RWPE2 (cell line): ENCODE measurements at regions not wholly inside any gene's neighbourhood (a gene's known extent, or its start where the extent isn't known, plus 50 kb on each side); places are given as distances from the start of the nearest gene placed in this dataset.

ENCODE experiments used
- ATAC-seq: fragments of 200-7000 bp; cut with Tn5 transposase; 3 replicates; pipeline ENCODE4 v1.9.1; 2021; ENCODE audit warnings: low read depth
- DNase-seq: peaks from one replicate; pipeline ENCODE4 v3.0.0-alpha.2; 2020; ENCODE audit warnings: low spot score
- H3K27ac ChIP-seq: fragments of 450-650 bp; 2 replicates; pipeline ENCODE4 v1.5.1; 2017; ENCODE audit warnings: mild to moderate bottlenecking; ENCODE audit not compliant: poor library complexity, severe bottlenecking
- H3K27me3 ChIP-seq: fragments of 250-450 bp; sonication (Bioruptor Pico); 2 replicates; pipeline ENCODE4 v1.5.1; 2021; ENCODE audit warnings: mild to moderate bottlenecking, moderate library complexity; ENCODE audit not compliant: insufficient read depth, poor library complexity, severe bottlenecking
- H3K36me3 ChIP-seq: fragments of 250-450 bp; sonication (Bioruptor Pico); 2 replicates; pipeline ENCODE4 v1.5.1; 2020; ENCODE audit warnings: low read depth, mild to moderate bottlenecking, moderate library complexity
- H3K4me1 ChIP-seq: fragments of 250-450 bp; sonication (Bioruptor Pico); 2 replicates; pipeline ENCODE4 v1.5.1; 2021; ENCODE audit warnings: mild to moderate bottlenecking, moderate library complexity; ENCODE audit not compliant: insufficient read depth, poor library complexity, severe bottlenecking
- H3K4me3 ChIP-seq: fragments of 250-450 bp; sonication (Bioruptor Pico); 2 replicates; pipeline ENCODE4 v1.5.1; 2021; ENCODE audit warnings: mild to moderate bottlenecking, moderate library complexity; ENCODE audit not compliant: severe bottlenecking
- H3K9me3 ChIP-seq: fragments of 250-450 bp; sonication (Bioruptor Pico); 2 replicates; pipeline ENCODE4 v1.5.1; 2021; ENCODE audit warnings: mild to moderate bottlenecking, moderate library complexity; ENCODE audit not compliant: severe bottlenecking
- TF ChIP-seq, protein P1 (sequence below): fragments of 450-650 bp; IDR thresholded peaks from one replicate; pipeline ENCODE4 v1.5.1; 2017; ENCODE audit warnings: mild to moderate bottlenecking, moderate library complexity; ENCODE audit not compliant: poor library complexity, severe bottlenecking

DNA sequence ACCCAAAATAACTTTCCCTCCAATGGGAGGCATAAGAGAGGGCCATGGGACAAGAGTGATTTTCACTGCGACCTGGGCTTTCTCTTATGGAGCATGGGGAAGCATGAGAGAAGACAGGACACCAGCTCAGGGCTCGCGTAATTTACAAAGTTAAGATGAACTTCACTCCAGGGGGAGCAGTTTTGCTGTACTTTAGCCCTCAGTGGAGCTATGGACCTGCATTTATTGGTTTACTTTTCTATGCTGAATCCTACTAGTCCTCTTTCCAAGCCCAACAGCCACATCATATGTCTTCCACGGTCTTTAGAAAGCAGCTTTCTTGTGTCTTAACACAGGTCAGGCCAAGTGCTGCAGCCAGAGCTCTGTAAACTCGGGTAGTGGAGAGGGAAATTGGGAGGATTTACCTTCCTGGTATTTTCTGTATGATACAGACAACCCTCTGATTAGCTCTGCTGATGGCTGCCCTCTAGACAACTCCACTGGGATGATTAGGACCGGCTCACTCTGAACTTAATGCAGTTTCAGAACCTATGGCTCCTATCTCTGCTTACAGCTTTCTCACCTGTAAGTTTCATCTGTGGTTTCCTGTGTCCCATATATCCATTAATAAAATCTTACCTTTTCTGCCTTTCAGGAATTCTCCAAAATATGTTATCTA, 581.0 kb upstream of the RORB start:
- peak; percentile 40; the same call in 1 of the 3 replicates for ATAC-seq
- Histone ChIP-seq H3K27ac (no peak overlapping the region), H3K36me3 (no peaks in the 10 kb centered on the region), H3K4me1 (no peaks in the 10 kb centered on the region), H3K27me3 (no peaks in the 10 kb centered on the region), H3K9me3 (no peaks in the 10 kb centered on the region), H3K4me3 (no peak overlapping the region)
- no peak for DNase-seq
- TF ChIP-seq, protein P1, sequence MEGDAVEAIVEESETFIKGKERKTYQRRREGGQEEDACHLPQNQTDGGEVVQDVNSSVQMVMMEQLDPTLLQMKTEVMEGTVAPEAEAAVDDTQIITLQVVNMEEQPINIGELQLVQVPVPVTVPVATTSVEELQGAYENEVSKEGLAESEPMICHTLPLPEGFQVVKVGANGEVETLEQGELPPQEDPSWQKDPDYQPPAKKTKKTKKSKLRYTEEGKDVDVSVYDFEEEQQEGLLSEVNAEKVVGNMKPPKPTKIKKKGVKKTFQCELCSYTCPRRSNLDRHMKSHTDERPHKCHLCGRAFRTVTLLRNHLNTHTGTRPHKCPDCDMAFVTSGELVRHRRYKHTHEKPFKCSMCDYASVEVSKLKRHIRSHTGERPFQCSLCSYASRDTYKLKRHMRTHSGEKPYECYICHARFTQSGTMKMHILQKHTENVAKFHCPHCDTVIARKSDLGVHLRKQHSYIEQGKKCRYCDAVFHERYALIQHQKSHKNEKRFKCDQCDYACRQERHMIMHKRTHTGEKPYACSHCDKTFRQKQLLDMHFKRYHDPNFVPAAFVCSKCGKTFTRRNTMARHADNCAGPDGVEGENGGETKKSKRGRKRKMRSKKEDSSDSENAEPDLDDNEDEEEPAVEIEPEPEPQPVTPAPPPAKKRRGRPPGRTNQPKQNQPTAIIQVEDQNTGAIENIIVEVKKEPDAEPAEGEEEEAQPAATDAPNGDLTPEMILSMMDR: peak; percentile 32

DNA sequence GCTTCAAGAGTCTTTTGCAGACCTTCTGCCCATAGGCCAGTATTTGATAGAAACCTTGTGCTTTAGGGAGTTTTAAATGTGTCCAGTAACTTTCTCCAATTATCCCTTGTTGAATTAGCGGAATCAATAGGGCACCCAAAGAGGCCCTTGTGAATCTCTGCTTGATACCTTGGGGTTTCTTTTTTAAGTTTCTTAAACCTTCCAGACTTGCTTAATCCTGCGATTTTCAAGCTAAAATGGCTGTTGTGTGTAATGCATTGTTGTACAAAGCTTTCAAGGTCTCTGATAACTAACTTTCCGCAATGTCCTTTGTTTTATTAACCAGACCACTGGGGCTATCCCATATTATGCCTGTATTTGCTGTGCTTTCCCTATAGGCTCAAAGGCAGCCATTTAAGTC, 577.4 kb upstream of the RORB start:
- no peaks in the 10 kb centered on the region for H3K4me1 ChIP-seq
- DNase-seq (no peak), ATAC-seq (no peak)
- no peaks in the 10 kb centered on the region for H3K9me3 ChIP-seq
- TF ChIP-seq, protein P1: no peak
- H3K27ac ChIP-seq: no peak overlapping the region
- no peaks in the 10 kb centered on the region for H3K36me3 ChIP-seq
- H3K27me3 ChIP-seq: no peaks in the 10 kb centered on the region
- H3K4me3 ChIP-seq: no peak overlapping the region

DNA sequence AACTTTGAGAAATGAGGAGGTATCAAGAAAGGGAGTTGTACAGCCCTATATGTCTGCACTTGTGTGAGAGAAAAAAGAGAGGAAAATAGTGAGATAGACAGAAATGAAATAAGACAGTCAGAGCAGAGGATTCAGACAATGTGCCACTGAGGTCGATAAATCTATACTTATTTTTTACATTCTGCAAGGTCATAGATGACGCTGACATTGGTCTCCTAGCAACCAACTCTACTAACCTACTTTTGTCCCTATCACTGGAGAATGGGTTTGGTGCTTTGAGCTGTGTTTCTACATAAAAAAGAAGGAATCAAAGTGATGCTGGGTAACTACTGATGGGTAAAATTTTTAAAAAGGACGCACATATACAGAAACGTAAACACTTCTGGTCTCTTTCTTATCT, 573.3 kb upstream of the RORB start:
- no peaks in the 10 kb centered on the region for H3K9me3 ChIP-seq
- H3K36me3 ChIP-seq: no peaks in the 10 kb centered on the region
- no peaks in the 10 kb centered on the region for H3K4me1 ChIP-seq
- DNase-seq (no peak), ATAC-seq (no peak)
- no peaks in the 10 kb centered on the region for H3K27me3 ChIP-seq
- no peak overlapping the region for H3K27ac ChIP-seq
- TF ChIP-seq, protein P1: no peak
- H3K4me3 ChIP-seq: no peak overlapping the region

DNA sequence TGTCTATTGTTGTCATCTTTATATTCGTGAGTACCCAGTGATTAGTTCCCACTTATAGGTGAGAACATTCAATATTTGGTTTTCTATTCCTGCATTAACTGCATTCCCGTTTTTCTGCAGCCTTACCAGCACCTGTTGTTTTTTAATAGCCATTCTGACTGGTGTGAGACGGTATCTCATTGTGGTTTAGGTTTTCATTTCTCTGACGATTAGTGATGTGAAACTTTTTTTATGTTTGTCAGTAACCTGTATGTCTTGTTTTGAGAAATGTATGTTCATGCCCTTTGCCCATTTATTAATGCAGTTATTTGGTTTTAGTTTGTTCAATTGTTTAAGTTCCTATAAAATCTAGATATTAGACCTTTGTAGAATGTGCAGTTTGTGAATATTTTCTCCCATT, 546.0 kb upstream of the RORB start:
- Histone ChIP-seq H3K27me3 (no peaks in the 10 kb centered on the region), H3K9me3 (no peaks in the 10 kb centered on the region), H3K36me3 (no peaks in the 10 kb centered on the region), H3K27ac (no peak overlapping the region), H3K4me1 (no peaks in the 10 kb centered on the region), H3K4me3 (no peak overlapping the region)
- TF ChIP-seq, protein P1: no peak
- ATAC-seq (no peak), DNase-seq (no peak)

DNA sequence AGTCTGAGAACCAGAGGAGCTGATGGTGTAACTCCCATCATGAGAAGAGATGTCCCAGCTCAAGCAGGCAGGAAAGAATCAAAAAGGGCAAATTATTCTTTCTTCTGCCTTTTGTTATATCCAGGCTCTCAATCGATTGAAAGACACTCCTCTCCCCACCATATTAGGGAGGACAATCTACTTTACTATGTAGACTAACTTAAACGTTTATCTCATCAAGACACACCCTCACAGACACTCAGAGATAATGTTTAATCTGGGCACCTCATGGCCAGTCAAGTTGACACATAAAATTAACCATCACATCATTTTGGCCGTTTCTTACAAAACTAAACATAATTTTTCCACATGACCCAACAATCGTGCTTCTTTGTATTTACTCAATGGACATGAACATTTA, 534.3 kb upstream of the RORB start:
- Histone ChIP-seq H3K4me1 (no peaks in the 10 kb centered on the region), H3K9me3 (no peaks in the 10 kb centered on the region), H3K4me3 (no peak overlapping the region), H3K36me3 (no peaks in the 10 kb centered on the region), H3K27ac (no peak overlapping the region), H3K27me3 (no peaks in the 10 kb centered on the region)
- TF ChIP-seq, protein P1: no peak
- no peak for DNase-seq
- no peak for ATAC-seq
